Cardiac fibroblast (primary cell): ENCODE measurements at regions not wholly inside any gene's neighbourhood (a gene's known extent, or its start where the extent isn't known, plus 50 kb on each side); places are given as distances from the start of the nearest gene placed in this dataset.
"Not testable (repeated sequence)": the region's sequence is repeated elsewhere in the genome, so short reads cannot be mapped to it uniquely, and the experiment has no call there.

Experiments used
- DNase-seq, 2 donors: peaks; one replicate each; pipeline versions ENCODE4 v3.0.0 to v3.0.0-alpha.2; 2010; ENCODE audit warnings: low read depth in 2 of 2
- H3K4me3 ChIP-seq, 2 donors: replicated peaks in 1 of 2; 1 replicate in 1 of 2; 2 replicates in 1 of 2; pipeline ENCODE4 v1.5.1; 2011; ENCODE audit warnings: low read depth in 2 of 2, low read length in 2 of 2, mild to moderate bottlenecking in 2 of 2, moderate library complexity in 1 of 2
- CTCF ChIP-seq: IDR thresholded peaks from one replicate; pipeline ENCODE4 v1.5.1; 2011; ENCODE audit warnings: low read depth, mild to moderate bottlenecking, low read length, inconsistent platforms

- no peak for DNase-seq
- no peak for TF ChIP-seq CTCF
- H3K4me3 ChIP-seq, result no peak overlapping the region
Measured at GRCh38 chr9:135173066-135173465, 85.6 kb downstream of the OLFM1 start.

- DNase-seq, result no peak
Measured at GRCh38 chr9:135174248-135174647, 86.8 kb downstream of the OLFM1 start.

GRCh38 chr9:135174981-135175380 lies 87.5 kb downstream of the OLFM1 start:
- no peak for TF ChIP-seq CTCF
- H3K4me3 ChIP-seq, result no peak overlapping the region
- DNase-seq, result no peak

More at GRCh38 chr9:135174248-135174647, 86.8 kb downstream of the OLFM1 start:
- H3K4me3 ChIP-seq, result no peak overlapping the region
- TF ChIP-seq CTCF, result no peak

- TF ChIP-seq CTCF, result no peak
- DNase-seq, result no peak
- no peak overlapping the region for H3K4me3 ChIP-seq
Measured at GRCh38 chr9:135176284-135176683, 88.8 kb downstream of the OLFM1 start.

GRCh38 chr9:135177562-135177961 lies 90.1 kb downstream of the OLFM1 start:
- H3K4me3 ChIP-seq, DNase-seq: not testable (repeated sequence)

- H3K4me3 ChIP-seq, result no peak overlapping the region
- DNase-seq, result no peak
- TF ChIP-seq CTCF, result no peak
Measured at GRCh38 chr9:135178498-135178897, 91.0 kb downstream of the OLFM1 start.

- H3K4me3 ChIP-seq, result no peak overlapping the region
- no peak for DNase-seq
- TF ChIP-seq CTCF, result no peak
Measured at GRCh38 chr9:135179041-135179440, 91.6 kb downstream of the OLFM1 start.
